HCT116 (cell line): ENCODE measurements at regions not wholly inside any gene's neighbourhood (a gene's known extent, or its start where the extent isn't known, plus 50 kb on each side); places are given as distances from the start of the nearest gene placed in this dataset.

Experiments used
- ATAC-seq: fragments of 200-7000 bp; cut with Tn5 transposase; 2 replicates; pipeline ENCODE4 v1.9.1; 2020; ENCODE audit warnings: mild to moderate bottlenecking, moderate library complexity
- BruUV-seq: library from RNA; stranded (reverse); fragments of 400-500 nt; replicated peaks from 2 replicates; lab custom pipeline; 2021; lab: Mats Ljungman, UMichigan
- CTCF ChIA-PET: fragments of 300-600 bp; sonication (Branson Sonifier 250); formaldehyde crosslinking; loops from one replicate; lab custom pipeline; 2021; ENCODE audit warnings: antibody characterized with exemption; lab: Charles Lee
- POLR2A ChIA-PET: fragments of 300-600, 350-600 bp; sonication (Branson Sonifier 250); formaldehyde crosslinking; loops from one replicate; lab custom pipeline; 2021; ENCODE audit warnings: antibody characterized with exemption; lab: Charles Lee
- RAD21 ChIA-PET, 2 experiments: fragments of 300-600 bp; sonication (Branson Sonifier 250); formaldehyde crosslinking; loops; one replicate each; lab custom pipeline; 2023; ENCODE audit warnings: low total read pairs in 2 of 2; ENCODE audit not compliant: uncharacterized antibody in 2 of 2, unreplicated experiment in 2 of 2, low non-redundant PET in 1 of 2; lab: Charles Lee
- DNase-seq: peaks from one replicate; pipeline ENCODE4 v3.0.0-alpha.2; 2010; ENCODE audit warnings: low read depth, low spot score
- H2AFZ ChIP-seq: fragments of 200-600 bp; shearing (Covaris generic), sonication (generic); 2 replicates; pipeline ENCODE4 v1.6.1; 2017; ENCODE audit warnings: low read depth, mixed run types, mixed read lengths, antibody characterized with exemption, low read length; ENCODE audit not compliant: poor library complexity, severe bottlenecking
- H3K27ac ChIP-seq: 2 replicates; pipeline ENCODE4 v1.5.1; 2012; ENCODE audit warnings: low read depth, low read length
- H3K27me3 ChIP-seq: fragments of 200-600 bp; sonication (generic); 2 replicates; pipeline ENCODE4 v1.6.1; 2016; ENCODE audit warnings: mixed run types, low read length, mixed read lengths; ENCODE audit not compliant: insufficient read depth
- H3K36me3 ChIP-seq, 2 experiments: fragments of 200-500 bp in 1 of 2; fragments of 200-600 bp in 1 of 2; sonication (Bioruptor generic) in 1 of 2; sonication (generic) in 1 of 2; 2 replicates each; pipeline versions ENCODE4 v1.5.1 to v1.6.1; 2014 to 2016; ENCODE audit warnings: low read length in 2 of 2, inconsistent platforms in 1 of 2, mixed read lengths in 1 of 2, mixed run types in 1 of 2; ENCODE audit not compliant: insufficient read depth in 2 of 2, control insufficient read depth in 1 of 2
- H3K4me1 ChIP-seq, 2 experiments: fragments of 200-600 bp in 1 of 2; sonication (generic) in 1 of 2; 2 replicates each; pipeline versions ENCODE4 v1.5.1 to v1.6.1; 2012 to 2017; ENCODE audit warnings: low read length in 2 of 2, inconsistent platforms in 1 of 2, mild to moderate bottlenecking in 1 of 2, mixed read lengths in 1 of 2, mixed run types in 1 of 2, moderate library complexity in 1 of 2; ENCODE audit not compliant: insufficient read depth in 2 of 2, control insufficient read depth in 1 of 2
- H3K4me2 ChIP-seq: fragments of 200-600 bp; sonication (generic); 2 replicates; pipeline ENCODE4 v1.6.1; 2017; ENCODE audit warnings: mixed run types, low read length, mixed read lengths
- H3K4me3 ChIP-seq, 2 experiments: fragments of 200-600 bp in 1 of 2; sonication (generic) in 1 of 2; replicated peaks in 1 of 2; 2 replicates each; pipeline ENCODE4 v1.5.1; 2011 to 2016; ENCODE audit warnings: low read length in 2 of 2, control low read depth in 1 of 2, low read depth in 1 of 2, mild to moderate bottlenecking in 1 of 2, mixed read lengths in 1 of 2, mixed run types in 1 of 2
- H3K79me2 ChIP-seq: fragments of 200-600 bp; sonication (generic); 2 replicates; pipeline ENCODE4 v1.6.1; 2017; ENCODE audit warnings: mild to moderate bottlenecking, mixed run types, low read length, moderate library complexity, mixed read lengths; ENCODE audit not compliant: insufficient read depth
- H3K9ac ChIP-seq: fragments of 200-600 bp; sonication (generic); 2 replicates; pipeline ENCODE4 v1.6.1; 2016; ENCODE audit warnings: low read length, mixed read lengths
- H3K9me2 ChIP-seq: fragments of 200-600 bp; sonication (generic), shearing (Covaris generic); 2 replicates; pipeline ENCODE4 v1.6.1; 2017; ENCODE audit warnings: mixed run types, mild to moderate bottlenecking, moderate library complexity; ENCODE audit not compliant: insufficient read depth
- H3K9me3 ChIP-seq, 2 experiments: fragments of 200-500 bp in 1 of 2; fragments of 200-600 bp in 1 of 2; sonication (Bioruptor generic) in 1 of 2; sonication (generic) in 1 of 2; 2 replicates each; pipeline ENCODE4 v1.6.1; 2014 to 2017; ENCODE audit warnings: low read length in 2 of 2, mixed read lengths in 2 of 2, inconsistent platforms in 1 of 2, low read depth in 1 of 2, mild to moderate bottlenecking in 1 of 2, mixed run types in 1 of 2, moderate library complexity in 1 of 2; ENCODE audit not compliant: control insufficient read depth in 1 of 2, insufficient read depth in 1 of 2
- H4K20me1 ChIP-seq: fragments of 200-600 bp; sonication (generic), shearing (Covaris generic); 2 replicates; pipeline ENCODE4 v1.6.1; 2017; ENCODE audit warnings: mixed run types, mild to moderate bottlenecking, moderate library complexity; ENCODE audit not compliant: insufficient read depth
- CBX3 ChIP-seq: IDR thresholded peaks from 2 replicates; pipeline ENCODE4 v1.6.1; 2012; ENCODE audit warnings: low read depth
- JUND ChIP-seq: IDR thresholded peaks from 2 replicates; pipeline ENCODE4 v1.6.1; 2012
- POLR2AphosphoS5 ChIP-seq: IDR thresholded peaks from 2 replicates; pipeline ENCODE4 v1.6.1; 2011; ENCODE audit warnings: mild to moderate bottlenecking, low read depth, low read length, moderate library complexity
- SIN3A ChIP-seq: IDR thresholded peaks from 2 replicates; pipeline ENCODE4 v1.6.1; 2012; ENCODE audit warnings: low read depth
- TCF7L2 ChIP-seq: IDR thresholded peaks from 2 replicates; pipeline ENCODE4 v1.7.0; 2011; ENCODE audit warnings: borderline replicate concordance, inconsistent platforms; ENCODE audit not compliant: insufficient read depth, insufficient read length; ENCODE audit errors: extremely low read depth
- intact Hi-C: fragments of 100-400 bp; cut with micrococcal nuclease; formaldehyde crosslinking; loops from 2 replicates; pipeline ENCODE4 v1.10.0; 2022
- TF ChIP-seq, protein P1 (sequence below), 3 experiments: fragments of 200-600 bp in 1 of 3; sonication (generic) in 1 of 3; IDR thresholded peaks in 2 of 3; conservative IDR thresholded peaks in 1 of 3; 2 replicates each; pipeline ENCODE4 v1.5.1; 2012 to 2017; ENCODE audit warnings: low read depth in 2 of 3, low read length in 2 of 3, antibody characterized with exemption in 1 of 3, borderline replicate concordance in 1 of 3, control low read depth in 1 of 3, mild to moderate bottlenecking in 1 of 3, mixed read lengths in 1 of 3, mixed run types in 1 of 3, moderate library complexity in 1 of 3; ENCODE audit not compliant: insufficient read depth in 1 of 3
- TF ChIP-seq, protein P2 (sequence below): IDR thresholded peaks from 2 replicates; pipeline ENCODE4 v1.6.1; 2012

DNA sequence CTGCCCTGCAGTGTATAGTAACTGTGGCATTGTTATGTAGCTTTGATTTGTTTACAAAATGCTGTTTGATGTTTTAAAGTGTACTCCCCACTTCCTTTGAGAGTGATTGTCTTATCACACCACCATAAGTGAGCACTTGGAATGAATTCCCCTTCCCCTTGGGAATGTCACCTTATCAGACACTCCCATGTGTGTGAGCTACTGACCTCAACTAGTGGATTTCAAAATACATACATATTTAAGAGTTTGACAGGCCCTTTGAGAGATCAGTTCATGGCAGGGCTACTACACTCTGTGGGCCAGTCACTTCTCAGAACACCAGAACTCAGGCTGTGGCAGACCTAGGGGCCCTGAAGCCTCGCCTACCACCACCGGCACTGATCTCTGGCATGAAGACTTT, 547.6 kb downstream of the NR2F2 start:
- H3K9me2 ChIP-seq: no peaks in the 10 kb centered on the region
- ChIA-PET RAD21 (no interaction called here), CTCF (no interaction called here), POLR2A (no interaction called here)
- BruUV-seq: no TSS peak
- intact Hi-C loops: no loop called here
- H3K9me3 ChIP-seq: no peaks in the 10 kb centered on the region
- TF ChIP-seq, protein P1, sequence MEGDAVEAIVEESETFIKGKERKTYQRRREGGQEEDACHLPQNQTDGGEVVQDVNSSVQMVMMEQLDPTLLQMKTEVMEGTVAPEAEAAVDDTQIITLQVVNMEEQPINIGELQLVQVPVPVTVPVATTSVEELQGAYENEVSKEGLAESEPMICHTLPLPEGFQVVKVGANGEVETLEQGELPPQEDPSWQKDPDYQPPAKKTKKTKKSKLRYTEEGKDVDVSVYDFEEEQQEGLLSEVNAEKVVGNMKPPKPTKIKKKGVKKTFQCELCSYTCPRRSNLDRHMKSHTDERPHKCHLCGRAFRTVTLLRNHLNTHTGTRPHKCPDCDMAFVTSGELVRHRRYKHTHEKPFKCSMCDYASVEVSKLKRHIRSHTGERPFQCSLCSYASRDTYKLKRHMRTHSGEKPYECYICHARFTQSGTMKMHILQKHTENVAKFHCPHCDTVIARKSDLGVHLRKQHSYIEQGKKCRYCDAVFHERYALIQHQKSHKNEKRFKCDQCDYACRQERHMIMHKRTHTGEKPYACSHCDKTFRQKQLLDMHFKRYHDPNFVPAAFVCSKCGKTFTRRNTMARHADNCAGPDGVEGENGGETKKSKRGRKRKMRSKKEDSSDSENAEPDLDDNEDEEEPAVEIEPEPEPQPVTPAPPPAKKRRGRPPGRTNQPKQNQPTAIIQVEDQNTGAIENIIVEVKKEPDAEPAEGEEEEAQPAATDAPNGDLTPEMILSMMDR (IDR thresholded peaks at IDR 0.05 in 2 of 3, conservative IDR thresholded peaks at IDR 0.05 in 1 of 3; ENCODE audit: borderline replicate concordance in 1 of 3, insufficient read depth in 1 of 3, low read depth in 2 of 3, low read length in 2 of 3): no peak
- TF ChIP-seq SIN3A: no peak
- TF ChIP-seq, protein P2, sequence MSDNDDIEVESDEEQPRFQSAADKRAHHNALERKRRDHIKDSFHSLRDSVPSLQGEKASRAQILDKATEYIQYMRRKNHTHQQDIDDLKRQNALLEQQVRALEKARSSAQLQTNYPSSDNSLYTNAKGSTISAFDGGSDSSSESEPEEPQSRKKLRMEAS: no peak
- TF ChIP-seq POLR2AphosphoS5: no peak
- no peaks in the 10 kb centered on the region for H3K79me2 ChIP-seq
- no peak overlapping the region for H3K4me3 ChIP-seq
- DNase-seq (no peak), ATAC-seq (no peak)
- no peak overlapping the region for H3K4me2 ChIP-seq
- no peaks in the 10 kb centered on the region for H4K20me1 ChIP-seq
- no peaks in the 10 kb centered on the region for H3K36me3 ChIP-seq
- no peaks in the 10 kb centered on the region for H3K4me1 ChIP-seq
- no peak overlapping the region for H3K27ac ChIP-seq
- no peak overlapping the region for H3K9ac ChIP-seq
- no peaks in the 10 kb centered on the region for H3K27me3 ChIP-seq
- H2AFZ ChIP-seq: no peak overlapping the region

DNA sequence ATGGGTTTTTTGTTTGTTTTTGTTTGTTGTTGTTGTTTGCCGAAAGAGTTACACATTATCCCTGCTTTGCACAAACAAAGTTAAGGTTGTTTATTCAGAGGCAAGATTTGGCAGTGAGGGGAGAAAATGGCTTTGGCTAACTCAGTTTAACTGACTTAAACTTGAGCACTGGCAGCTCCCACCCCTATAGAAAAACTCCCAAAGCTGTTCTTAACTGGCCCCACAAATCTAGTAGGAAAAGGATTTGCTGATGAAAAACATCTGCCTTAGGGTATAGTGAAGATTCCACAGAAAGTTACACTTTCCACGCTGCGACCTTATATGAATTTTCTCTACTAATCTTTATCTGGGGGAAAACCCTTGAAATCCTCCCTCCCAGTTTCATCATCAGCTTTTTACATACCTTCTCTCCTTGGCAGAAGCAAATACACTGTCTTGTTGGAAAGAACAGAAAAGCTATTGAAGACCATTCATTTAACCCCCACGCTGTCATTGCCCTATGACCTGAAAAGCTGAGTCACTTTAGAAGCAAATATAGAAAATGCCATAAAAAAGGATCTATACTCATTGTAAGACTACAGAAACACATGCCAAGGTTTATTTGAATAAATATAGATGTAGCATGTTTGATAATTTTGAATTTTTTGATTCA, 551.7 kb downstream of the NR2F2 start:
- POLR2A ChIA-PET: no interaction called here
- RAD21 ChIA-PET: no interaction called here
- H3K79me2 ChIP-seq: no peaks in the 10 kb centered on the region
- no peak overlapping the region for H2AFZ ChIP-seq
- no peak overlapping the region for H3K4me3 ChIP-seq
- TF ChIP-seq JUND (no peak), TCF7L2 (no peak), CBX3 (no peak)
- TF ChIP-seq, protein P2: no peak
- CTCF ChIA-PET: no interaction called here
- no peaks in the 10 kb centered on the region for H3K4me1 ChIP-seq
- no peaks in the 10 kb centered on the region for H3K9me3 ChIP-seq
- no peaks in the 10 kb centered on the region for H3K36me3 ChIP-seq
- no peak overlapping the region for H3K4me2 ChIP-seq
- H4K20me1 ChIP-seq: no peaks in the 10 kb centered on the region
- H3K9ac ChIP-seq: no peak overlapping the region
- no TSS peak for BruUV-seq
- no peaks in the 10 kb centered on the region for H3K27me3 ChIP-seq
- H3K27ac ChIP-seq: no peak overlapping the region
- DNase-seq (no peak), ATAC-seq (no peak)
- intact Hi-C loops: no loop called here
- H3K9me2 ChIP-seq: no peaks in the 10 kb centered on the region
